HT1080 (cell line): ENCODE measurements at regions not wholly inside any gene's neighbourhood (a gene's known extent, or its start where the extent isn't known, plus 50 kb on each side); places are given as distances from the start of the nearest gene placed in this dataset.

Experiments used
- DNase-seq: peaks from one replicate; pipeline ENCODE4 v3.0.0-alpha.2; 2015; ENCODE audit warnings: low read depth

- DNase-seq, result peak; percentile 11
Observed at GRCh38 chr10:10149899-10150298, 867.8 kb upstream of the CELF2 start.

- DNase-seq, result no peak
Observed at GRCh38 chr10:10156917-10157600, 860.6 kb upstream of the CELF2 start.

GRCh38 chr10:10160821-10161312 lies 856.8 kb upstream of the CELF2 start:
- DNase-seq, result no peak

GRCh38 chr10:10164848-10165247 lies 852.8 kb upstream of the CELF2 start:
- no peak for DNase-seq

- DNase-seq, result no peak
Observed at GRCh38 chr10:10165415-10165814, 852.3 kb upstream of the CELF2 start.

- DNase-seq, result no peak
Observed at GRCh38 chr10:10178476-10178875, 839.2 kb upstream of the CELF2 start.

GRCh38 chr10:10193848-10194247 lies 823.8 kb upstream of the CELF2 start:
- DNase-seq, result no peak

- DNase-seq, result no peak
Observed at GRCh38 chr10:10196701-10197100, 821.0 kb upstream of the CELF2 start.

- no peak for DNase-seq
Observed at GRCh38 chr10:10197423-10197822, 820.2 kb upstream of the CELF2 start.

GRCh38 chr10:10198363-10198762 lies 819.3 kb upstream of the CELF2 start:
- no peak for DNase-seq

GRCh38 chr10:10204415-10204814 lies 813.3 kb upstream of the CELF2 start:
- no peak for DNase-seq

- no peak for DNase-seq
Observed at GRCh38 chr10:10205906-10206305, 811.8 kb upstream of the CELF2 start.

GRCh38 chr10:10207538-10207937 lies 810.1 kb upstream of the CELF2 start:
- no peak for DNase-seq

GRCh38 chr10:10208196-10208595 lies 809.5 kb upstream of the CELF2 start:
- DNase-seq, result no peak

- DNase-seq, result no peak
Observed at GRCh38 chr10:10209167-10209566, 808.5 kb upstream of the CELF2 start.

- no peak for DNase-seq
Observed at GRCh38 chr10:10211409-10211808, 806.3 kb upstream of the CELF2 start.

- DNase-seq, result no peak
Observed at GRCh38 chr10:10213237-10213636, 804.4 kb upstream of the CELF2 start.

- no peak for DNase-seq
Observed at GRCh38 chr10:10222304-10222841, 795.3 kb upstream of the CELF2 start.

- DNase-seq, result no peak
Observed at GRCh38 chr10:10223131-10223530, 794.5 kb upstream of the CELF2 start.

- no peak for DNase-seq
Observed at GRCh38 chr10:10225136-10225676, 792.5 kb upstream of the CELF2 start.

GRCh38 chr10:10233229-10233628 lies 784.4 kb upstream of the CELF2 start:
- no peak for DNase-seq

- no peak for DNase-seq
Observed at GRCh38 chr10:10235003-10235402, 782.7 kb upstream of the CELF2 start.

- DNase-seq, result no peak
Observed at GRCh38 chr10:10247585-10247984, 770.1 kb upstream of the CELF2 start.
